HG03469 (cell line): ENCODE measurements at regions not wholly inside any gene's neighbourhood (a gene's known extent, or its start where the extent isn't known, plus 50 kb on each side); places are given as distances from the start of the nearest gene placed in this dataset.
"Not testable (repeated sequence)": the region's sequence is repeated elsewhere in the genome, so short reads cannot be mapped to it uniquely, and the experiment has no call there.

ENCODE experiments used
- ATAC-seq: cut with Tn5 transposase; IDR thresholded peaks from one replicate; pipeline ENCODE4 v1.9.1; 2021; ENCODE audit warnings: mild to moderate bottlenecking, moderate library complexity, moderate number of reproducible peaks; ENCODE audit not compliant: unreplicated experiment

GRCh38 chr4:97016186-97016907 lies 1126.9 kb downstream of the STPG2 start:
- ATAC-seq, result no peak

- no peak for ATAC-seq
These were observed 1115.4 kb downstream of the STPG2 start for GRCh38 chr4:97027728-97028410.

- no peak for ATAC-seq
These were observed 1114.5 kb downstream of the STPG2 start for GRCh38 chr4:97028785-97029184.

- not testable (repeated sequence) for ATAC-seq
These were observed 1105.7 kb downstream of the STPG2 start for GRCh38 chr4:97037411-97038145.

- ATAC-seq, result no peak
These were observed 1105.1 kb downstream of the STPG2 start for GRCh38 chr4:97038146-97038516.

GRCh38 chr4:97072666-97073065 lies 1070.6 kb downstream of the STPG2 start:
- ATAC-seq, result no peak

- no peak for ATAC-seq
These were observed 1070.1 kb downstream of the STPG2 start for GRCh38 chr4:97073194-97073593.

GRCh38 chr4:97074531-97074930 lies 1068.7 kb downstream of the STPG2 start:
- no peak for ATAC-seq

- ATAC-seq, result no peak
These were observed 1061.3 kb downstream of the STPG2 start for GRCh38 chr4:97081951-97082350.

- ATAC-seq, result not testable (repeated sequence)
These were observed 1046.2 kb downstream of the STPG2 start for GRCh38 chr4:97097036-97097435.

GRCh38 chr4:97101171-97101570 lies 1042.1 kb downstream of the STPG2 start:
- ATAC-seq, result not testable (repeated sequence)

- ATAC-seq, result no peak
These were observed 1040.0 kb downstream of the STPG2 start for GRCh38 chr4:97103252-97103651.

- no peak for ATAC-seq
These were observed 1039.3 kb downstream of the STPG2 start for GRCh38 chr4:97104006-97104405.

- ATAC-seq, result no peak
These were observed 1038.6 kb downstream of the STPG2 start for GRCh38 chr4:97104666-97105065.

GRCh38 chr4:97105347-97106099 lies 1037.8 kb downstream of the STPG2 start:
- no peak for ATAC-seq

GRCh38 chr4:97106161-97106560 lies 1037.1 kb downstream of the STPG2 start:
- no peak for ATAC-seq

GRCh38 chr4:97110506-97110905 lies 1032.8 kb downstream of the STPG2 start:
- ATAC-seq, result no peak

GRCh38 chr4:97116511-97116910 lies 1026.8 kb downstream of the STPG2 start:
- ATAC-seq, result no peak

- ATAC-seq, result no peak
These were observed 1021.8 kb downstream of the STPG2 start for GRCh38 chr4:97121493-97121892.

GRCh38 chr4:97123573-97123972 lies 1019.7 kb downstream of the STPG2 start:
- ATAC-seq, result no peak

GRCh38 chr4:97132435-97132834 lies 1010.8 kb downstream of the STPG2 start:
- ATAC-seq, result no peak
